GM12891 (cell line): ENCODE measurements at regions not wholly inside any gene's neighbourhood (a gene's known extent, or its start where the extent isn't known, plus 50 kb on each side); places are given as distances from the start of the nearest gene placed in this dataset.

ENCODE experiments used
- POLR2A ChIP-seq: IDR thresholded peaks from 2 replicates; pipeline ENCODE4 v1.6.1; 2011; ENCODE audit warnings: low read depth, low read length, control low read depth
- POLR2AphosphoS5 ChIP-seq: IDR thresholded peaks from 2 replicates; pipeline ENCODE4 v1.6.1; 2011; ENCODE audit warnings: low read depth, low read length, control low read depth
- TAF1 ChIP-seq: IDR thresholded peaks from 2 replicates; pipeline ENCODE4 v1.6.1; 2011; ENCODE audit warnings: low read depth, low read length, control low read depth

DNA sequence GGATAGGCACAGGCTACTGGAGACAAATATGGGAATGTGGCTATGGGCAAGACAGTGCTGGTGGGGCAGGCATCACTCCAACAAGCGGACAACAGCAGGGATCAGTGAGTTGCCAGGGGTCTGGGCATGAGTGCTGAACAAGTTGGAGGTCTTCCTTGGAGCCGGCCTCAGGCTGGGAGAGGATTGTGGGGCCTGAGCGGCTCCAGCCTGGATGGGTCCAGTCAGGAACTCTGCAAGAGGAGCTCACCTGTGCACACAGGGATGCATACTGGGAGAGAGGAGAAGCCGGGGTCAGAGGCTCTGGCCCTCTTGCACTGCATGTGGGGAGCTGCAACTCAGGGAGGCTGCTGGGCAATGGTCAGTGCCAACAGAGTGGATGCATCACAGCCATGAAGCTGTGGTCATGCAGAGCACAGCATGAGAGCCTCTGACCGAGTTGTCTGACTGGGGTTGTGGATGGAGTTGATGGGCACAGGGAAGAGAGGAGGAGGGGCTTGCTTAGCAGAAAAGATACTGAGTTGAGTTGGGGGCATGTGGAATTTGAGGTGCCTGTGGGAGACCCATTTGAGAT is 204.0 kb upstream of the ZNF32 start:
- TF ChIP-seq TAF1 (no peak), POLR2A (no peak), POLR2AphosphoS5 (no peak)
